NCI-H510A treated with DMSO at 0.1 percent for 48 hours (cell line): ENCODE measurements at regions not wholly inside any gene's neighbourhood (a gene's known extent, or its start where the extent isn't known, plus 50 kb on each side); places are given as distances from the start of the nearest gene placed in this dataset.

Source experiments
- DNase-seq: peaks from one replicate; lab custom pipeline; 2025; lab: John Stamatoyannopoulos, UW

DNA sequence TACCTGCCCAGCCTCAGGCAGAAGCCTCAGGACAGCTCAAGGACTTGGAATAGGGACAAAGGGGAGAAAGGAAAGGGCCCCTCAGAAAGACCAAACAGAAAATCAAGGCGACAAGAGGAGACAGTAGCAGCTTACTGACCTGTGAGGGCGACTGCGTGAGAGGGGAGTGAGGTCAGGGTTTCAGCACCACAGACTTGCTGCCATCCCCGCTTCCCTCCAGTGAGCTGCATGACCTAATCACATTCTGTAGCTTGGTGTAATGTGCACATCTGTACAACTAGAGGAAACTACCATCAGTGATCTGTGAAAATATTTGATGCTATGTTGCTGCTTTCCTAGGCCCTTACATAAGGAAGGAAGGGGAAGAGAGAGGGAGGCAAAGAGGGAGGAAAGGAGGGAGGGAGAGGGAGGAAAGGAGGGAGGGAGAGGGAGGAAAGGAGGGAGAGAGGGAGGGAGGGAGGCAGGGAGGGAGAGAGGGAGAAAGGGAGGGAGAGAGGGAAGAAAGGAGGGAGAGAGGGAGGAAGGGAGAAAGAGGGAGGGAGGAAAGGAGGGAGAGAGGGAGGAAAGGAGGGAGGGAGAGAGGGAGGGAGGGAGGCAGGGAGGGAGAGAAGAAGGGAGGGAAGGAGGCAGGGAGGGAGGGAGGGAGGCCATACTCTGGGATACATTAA, 404.9 kb upstream of the CDH5 start:
- no peak for DNase-seq

DNA sequence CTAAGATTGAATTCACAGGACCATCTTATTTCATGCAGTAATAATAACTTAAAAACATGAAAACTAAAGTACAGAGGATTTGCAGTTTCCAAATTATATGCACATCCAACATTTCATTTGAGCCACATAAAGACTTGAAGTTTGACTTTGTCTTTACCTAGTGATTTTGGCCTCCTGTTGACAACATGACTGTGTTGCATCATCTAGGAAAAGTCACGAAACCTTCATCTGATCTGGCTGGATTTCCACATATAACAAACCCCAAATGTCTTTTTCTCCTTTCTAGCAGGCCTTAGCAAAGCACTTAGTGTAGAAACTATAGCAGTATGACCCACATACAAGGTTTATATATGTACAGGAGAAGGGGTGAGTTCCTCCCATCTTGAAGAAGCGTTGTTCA, 406.5 kb upstream of the CDH5 start:
- no peak for DNase-seq

DNA sequence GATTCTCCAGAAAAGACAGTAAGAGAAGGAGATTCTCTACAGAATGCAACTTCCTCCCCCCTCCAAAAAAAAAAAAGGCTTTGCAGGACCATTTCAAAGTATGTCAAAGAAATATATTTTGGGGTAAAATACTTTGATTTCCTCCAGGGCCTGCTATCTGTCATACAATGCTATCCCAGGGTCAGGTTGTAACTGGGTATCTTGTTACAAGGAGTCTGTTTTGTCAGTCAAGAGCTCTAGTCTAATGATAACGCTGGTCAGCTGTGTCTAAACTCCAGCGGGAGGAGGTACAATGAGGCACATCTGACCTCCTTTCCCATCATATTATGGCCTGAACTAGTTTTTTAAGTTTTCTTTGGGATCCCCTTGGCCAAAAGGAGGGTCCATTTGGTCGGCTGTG, 408.4 kb upstream of the CDH5 start:
- DNase-seq = no peak

DNA sequence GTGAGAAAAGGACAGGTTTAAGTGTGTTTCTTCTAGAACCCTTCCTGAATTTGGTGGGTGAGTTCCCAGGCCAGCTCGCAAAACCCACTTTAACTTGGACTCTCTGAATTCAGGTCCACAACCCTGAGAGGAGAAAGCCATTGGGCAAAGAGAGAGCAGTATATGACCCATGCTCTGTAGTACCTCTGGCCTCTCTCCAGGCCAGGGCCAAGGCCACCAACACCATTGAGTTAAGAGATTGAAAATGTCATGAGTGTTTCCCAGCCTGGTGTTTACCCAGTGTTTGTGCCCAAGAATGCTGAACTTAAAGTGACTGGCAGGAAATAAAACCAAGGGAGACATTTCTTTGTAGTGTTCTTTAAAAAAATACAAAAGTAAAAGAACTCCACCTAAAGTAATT, 410.4 kb upstream of the CDH5 start:
- DNase-seq = no peak

- no peak for DNase-seq
Measured at GRCh38 chr16:65954446-65954845, 412.0 kb upstream of the CDH5 start.

DNA sequence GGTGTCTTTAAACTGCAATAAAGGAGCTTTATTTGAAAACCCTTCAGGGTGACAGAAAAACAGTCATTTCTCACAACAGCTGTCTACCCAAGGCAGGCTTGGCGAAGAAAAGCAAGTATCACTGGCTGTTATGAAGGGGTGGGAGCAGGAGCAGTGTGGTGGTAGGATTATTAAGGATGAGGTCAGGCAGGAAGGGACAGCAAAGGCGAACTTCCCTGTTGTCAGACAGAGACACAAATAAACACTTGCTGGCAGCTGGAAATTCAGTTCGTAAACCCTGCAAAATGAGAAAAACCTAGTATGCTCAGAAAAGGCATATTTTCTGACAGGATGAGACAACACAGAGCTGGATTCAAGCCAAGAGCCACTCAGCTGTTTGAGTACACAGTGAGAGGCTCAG, 416.3 kb upstream of the CDH5 start:
- DNase-seq = no peak

DNA sequence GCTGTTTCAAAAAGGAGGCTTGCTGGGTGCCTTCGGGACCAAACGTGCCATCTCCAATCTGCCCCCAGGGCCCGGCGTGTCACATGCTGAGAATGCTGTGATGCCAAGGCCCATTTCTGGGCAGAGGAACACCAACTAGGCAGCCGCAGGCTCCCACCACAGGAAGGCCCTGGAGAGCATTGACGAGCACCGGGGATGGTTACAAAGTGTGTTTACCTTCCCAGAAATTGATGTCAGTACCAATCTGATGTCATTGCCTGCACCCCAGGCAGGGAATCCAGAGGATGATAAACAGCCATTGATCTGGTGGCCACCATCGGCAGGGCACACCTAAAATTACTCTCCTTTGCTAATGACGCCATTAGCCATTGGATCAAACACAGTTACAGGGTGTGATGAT, 418.1 kb upstream of the CDH5 start:
- DNase-seq = no peak

DNA sequence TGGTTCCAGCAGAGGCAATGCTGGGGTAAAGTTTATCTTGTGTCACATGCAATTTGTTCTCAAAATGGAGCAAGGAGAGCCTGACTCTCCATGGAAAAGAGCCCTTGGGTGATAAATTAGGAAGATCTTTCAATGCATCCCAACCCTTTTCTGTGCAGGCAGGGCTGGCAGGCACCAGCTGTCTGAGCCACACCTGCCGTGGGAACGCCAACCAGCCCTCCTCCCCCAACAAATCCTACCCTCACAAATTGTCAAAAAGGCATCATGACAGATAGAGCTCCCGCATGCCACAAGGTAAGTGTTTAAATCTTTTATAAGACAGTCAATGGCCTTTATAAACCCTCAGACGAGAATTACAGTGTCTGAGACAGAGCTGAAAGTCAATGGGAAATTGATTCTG, 418.5 kb upstream of the CDH5 start:
- no peak for DNase-seq

DNA sequence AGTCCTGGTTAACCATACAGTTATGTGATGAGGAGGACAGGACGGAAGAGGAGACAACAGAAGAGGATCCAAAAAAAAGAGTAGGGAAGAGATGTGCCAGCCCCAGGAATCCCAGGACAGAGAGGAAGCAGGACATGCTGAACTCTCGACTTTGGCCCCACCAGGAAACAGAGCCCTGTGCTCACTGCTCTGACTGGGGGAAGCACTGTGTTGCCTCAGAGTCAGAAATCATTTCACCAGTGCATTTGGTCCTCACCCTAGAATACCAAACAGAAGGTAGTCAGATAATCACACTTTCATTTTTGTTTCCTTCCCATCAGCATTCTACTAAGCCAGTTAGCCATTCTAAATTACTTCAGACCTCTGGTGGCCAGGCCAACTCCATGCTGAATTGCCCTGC, 421.0 kb upstream of the CDH5 start:
- DNase-seq = no peak

DNA sequence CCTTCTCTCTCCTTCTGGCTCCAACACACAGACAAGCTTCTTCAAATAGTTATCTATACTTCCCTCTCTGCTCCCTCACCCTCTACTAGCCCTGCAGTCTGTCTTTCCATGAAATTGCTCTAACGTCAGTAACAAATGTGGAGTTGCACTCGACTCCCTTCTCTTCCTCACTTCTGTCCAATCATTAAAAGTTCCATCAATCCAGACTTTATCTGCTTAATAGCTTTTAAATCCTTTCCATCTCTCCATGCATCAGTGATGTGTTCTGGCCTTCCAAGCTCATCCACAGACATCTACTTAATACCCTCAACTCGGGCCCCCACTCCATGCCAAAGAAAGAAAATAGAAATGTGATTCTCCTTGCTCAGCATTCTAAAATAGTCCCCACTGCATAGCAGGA, 422.1 kb upstream of the CDH5 start:
- no peak for DNase-seq

- no peak for DNase-seq
Measured at GRCh38 chr16:65940711-65941110, 425.8 kb upstream of the CDH5 start.

DNA sequence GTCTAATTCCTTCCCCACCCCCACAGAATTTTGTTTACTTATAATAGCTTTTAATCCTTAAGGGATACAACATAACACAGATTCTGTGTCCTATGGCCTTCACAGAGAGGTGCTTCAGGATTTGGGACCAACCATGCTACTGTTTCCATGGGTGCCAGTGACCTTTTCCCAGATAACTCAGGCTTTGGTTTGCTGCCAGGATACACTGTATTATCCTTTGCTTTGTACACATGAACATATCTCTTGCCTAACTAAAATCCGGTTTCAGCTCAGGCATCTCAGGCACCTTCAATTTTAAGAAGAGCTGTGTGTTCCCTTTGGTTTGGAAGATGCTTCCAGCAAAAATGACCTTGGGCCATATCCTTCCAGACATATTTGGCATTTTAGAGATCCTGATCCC, 428.4 kb upstream of the CDH5 start:
- no peak for DNase-seq

- no peak for DNase-seq
Measured at GRCh38 chr16:65937455-65937854, 429.0 kb upstream of the CDH5 start.

DNA sequence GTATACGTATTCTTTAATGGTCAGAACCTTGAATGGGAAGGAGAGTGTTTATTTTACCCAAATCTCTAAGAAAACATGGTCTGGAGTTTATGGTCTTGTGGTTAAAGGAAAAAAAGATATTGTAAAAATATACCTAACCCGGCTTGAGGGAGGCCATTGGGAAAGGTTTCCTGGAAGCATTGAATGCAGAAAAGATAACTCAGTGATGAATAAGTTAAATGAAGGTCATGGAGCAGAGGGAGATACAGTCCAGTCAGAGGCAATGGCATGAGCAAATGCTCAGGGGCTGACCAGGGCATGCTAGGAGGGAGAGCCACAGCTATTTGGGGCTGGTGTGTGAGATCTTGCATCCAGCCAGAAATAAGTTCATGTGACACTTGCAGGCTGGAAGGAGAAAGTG, 430.4 kb upstream of the CDH5 start:
- no peak for DNase-seq

GRCh38 chr16:65934443-65934842, 432.0 kb upstream of the CDH5 start:
- no peak for DNase-seq

DNA sequence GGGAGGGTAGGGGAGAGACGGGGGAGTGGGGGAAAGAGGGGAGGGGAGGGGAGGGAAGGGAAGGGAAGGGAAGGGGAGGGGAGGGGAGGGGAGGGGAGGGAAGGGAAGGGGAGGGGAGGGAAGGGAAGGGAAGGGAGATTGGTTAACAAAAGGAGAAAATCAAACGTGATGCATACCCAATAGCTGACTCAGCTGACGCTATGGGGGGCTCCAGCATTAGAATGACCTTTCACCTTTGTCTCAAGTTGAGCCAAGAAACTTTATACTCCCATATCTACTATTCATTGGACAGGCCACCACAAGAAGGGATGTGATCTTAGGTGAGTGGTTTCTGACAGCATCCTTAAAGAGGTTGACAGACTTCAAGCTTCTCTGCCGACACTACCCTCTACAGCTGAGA, 432.8 kb upstream of the CDH5 start:
- DNase-seq = no peak

GRCh38 chr16:65932350-65933072, 434.0 kb upstream of the CDH5 start:
- DNase-seq = no peak

DNA sequence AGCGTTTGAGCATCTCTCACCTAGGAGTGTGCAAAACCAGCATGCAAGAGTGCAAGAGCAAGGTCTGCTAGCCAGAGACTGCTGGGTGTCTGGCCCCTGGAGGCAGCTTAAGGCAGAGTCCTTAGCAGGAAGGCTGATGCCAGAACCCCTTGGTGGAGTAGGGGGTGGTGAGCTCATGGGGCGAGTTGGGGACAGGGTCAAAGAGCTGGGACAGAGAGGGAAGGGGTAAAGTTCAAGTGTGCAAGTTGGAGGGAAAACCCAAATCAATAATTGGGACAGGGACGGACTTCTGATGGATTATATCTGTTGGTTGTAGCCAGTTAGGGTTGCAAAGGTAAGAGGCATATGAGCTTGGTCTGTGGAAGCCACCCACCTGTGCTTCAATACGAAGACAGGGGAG, 443.6 kb upstream of the CDH5 start:
- no peak for DNase-seq

DNA sequence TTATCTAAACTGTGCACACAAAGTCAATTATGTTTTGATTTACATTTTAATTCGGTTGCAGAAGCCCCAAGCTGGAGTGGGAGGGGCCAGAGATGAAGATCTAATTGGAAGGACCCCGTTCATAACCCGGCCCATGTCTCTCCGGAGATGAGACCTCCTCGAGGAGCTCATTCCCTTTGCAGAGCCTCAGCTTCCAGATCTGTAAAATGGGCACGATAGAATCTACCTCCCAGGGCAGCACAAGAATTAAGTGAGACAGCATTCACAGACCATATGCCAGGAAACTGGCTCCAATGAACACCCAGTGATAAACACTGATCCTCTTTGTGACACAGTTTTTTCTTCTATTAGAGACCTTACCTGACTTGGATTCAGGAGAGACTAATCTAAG, 446.5 kb upstream of the CDH5 start:
- no peak for DNase-seq

DNA sequence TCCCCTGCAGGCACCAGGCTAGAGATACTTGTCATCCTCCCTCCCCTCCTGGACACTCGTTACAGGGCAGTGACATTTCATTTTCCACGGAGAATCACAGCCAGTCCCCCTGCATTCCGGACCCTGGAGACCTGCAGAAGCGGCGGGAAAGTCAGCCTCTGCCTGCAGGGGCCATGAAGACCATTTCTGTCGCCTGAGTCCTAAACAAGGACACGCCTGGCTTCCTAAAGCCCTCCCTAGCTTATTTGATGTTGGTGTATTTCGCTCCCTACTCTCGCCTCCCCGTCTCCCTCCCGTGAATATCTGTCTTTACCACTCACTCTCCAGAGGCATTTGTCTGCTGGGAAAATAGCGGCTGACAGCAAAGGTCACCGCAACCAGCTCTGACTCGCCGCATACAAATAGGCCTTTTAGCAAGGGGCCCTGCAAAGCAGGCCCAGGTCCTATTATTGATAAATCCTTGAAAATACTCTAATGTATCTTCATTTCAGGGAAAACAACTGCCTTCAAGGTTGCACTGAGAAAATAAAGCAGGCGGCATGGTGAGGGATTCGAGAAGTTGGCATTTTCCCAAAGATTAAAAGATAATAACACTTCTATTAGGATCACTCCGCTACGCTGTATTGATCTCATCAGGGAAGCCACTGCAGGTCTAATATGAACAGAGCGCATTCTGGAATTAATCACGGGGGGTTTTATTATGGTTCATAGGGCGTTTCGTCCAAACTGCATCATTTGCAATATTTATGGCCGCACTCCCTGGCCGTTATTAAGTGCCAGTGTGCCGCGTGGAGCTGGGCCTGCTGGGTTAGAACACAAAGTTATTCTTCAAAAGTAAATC, 447.1 kb upstream of the CDH5 start:
- DNase-seq = no peak

GRCh38 chr16:65917466-65917865, 449.0 kb upstream of the CDH5 start:
- DNase-seq = no peak

DNA sequence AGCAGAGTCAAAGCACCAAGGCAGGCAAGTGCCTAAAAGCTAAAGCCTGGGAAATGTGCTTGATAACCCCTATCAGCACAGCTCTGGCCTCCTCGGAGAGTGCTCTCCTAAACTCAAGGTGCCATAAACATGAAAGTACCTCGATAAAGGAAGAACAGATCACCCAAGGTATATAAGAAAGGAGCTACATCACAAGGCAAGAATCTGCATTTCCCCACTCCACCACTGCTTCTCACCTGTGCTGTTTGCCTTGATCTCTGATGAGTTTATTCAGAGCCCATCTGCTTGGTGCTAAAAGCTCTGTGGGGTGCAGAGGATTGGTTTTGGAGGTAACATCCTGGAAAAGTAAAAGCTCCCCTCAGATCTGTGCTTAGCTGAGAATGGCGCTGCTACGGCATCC, 449.5 kb upstream of the CDH5 start:
- DNase-seq = no peak

DNA sequence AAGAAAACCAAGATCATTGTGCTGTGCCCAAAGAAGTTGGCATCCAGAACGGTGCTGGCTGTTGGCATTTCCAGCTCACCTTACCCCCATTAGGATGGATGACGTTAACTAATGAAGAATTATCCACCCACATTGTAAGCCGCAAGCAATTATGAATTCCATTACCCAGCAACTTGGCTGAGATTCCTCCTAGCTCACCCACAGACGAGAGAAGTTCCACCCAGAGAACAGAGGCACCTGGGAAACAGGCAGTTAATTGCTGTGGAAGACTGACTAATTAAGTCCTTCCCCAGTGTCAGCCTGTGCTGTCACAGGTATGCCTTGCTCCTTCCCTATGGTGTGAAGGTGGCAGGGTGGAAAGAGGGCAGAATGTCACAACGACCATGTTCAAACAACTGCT, 456.2 kb upstream of the CDH5 start:
- DNase-seq = no peak
